Activated CD4-positive, CD25-positive, alpha-beta regulatory T cell treated with anti-CD3 and anti-CD28 coated beads, Interleukin-2, amount 50 U/mL, for 24 hours (primary cell): ENCODE measurements at regions not wholly inside any gene's neighbourhood (a gene's known extent, or its start where the extent isn't known, plus 50 kb on each side); places are given as distances from the start of the nearest gene placed in this dataset.
"Not testable (repeated sequence)": the region's sequence is repeated elsewhere in the genome, so short reads cannot be mapped to it uniquely, and the experiment has no call there.

Source experiments
- ATAC-seq, 2 donors: fragments of 150-1000 bp; cut with Tn5 transposase; one replicate each; pipeline ENCODE4 v1.10.0; 2021; ENCODE audit warnings: mild to moderate bottlenecking in 1 of 2, moderate library complexity in 1 of 2

DNA sequence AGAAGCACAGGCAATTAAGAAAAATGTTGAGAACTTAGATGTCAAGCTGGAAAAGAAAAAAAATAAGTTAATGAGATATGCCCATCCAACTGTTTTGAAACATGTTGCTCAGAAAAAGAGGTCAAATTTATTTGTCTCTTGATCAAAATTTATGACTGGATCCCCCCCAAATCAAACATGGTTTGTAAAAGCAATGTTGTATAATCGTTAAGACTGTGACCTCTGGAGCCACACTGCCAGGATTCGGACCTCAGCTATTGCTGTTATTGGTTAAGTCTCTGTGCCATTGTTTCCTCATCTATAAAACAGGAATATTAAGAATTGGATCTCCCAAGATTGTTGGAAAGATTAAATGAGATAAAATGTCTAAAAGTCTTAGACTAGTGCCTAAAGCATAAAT is 51.9 kb upstream of the LRRK2 start:
- ATAC-seq = no peak

- ATAC-seq = no peak
Measured at GRCh38 chr12:40171501-40171900, 53.3 kb upstream of the LRRK2 start.

GRCh38 chr12:40171066-40171465 is 53.7 kb upstream of the LRRK2 start:
- ATAC-seq = no peak

DNA sequence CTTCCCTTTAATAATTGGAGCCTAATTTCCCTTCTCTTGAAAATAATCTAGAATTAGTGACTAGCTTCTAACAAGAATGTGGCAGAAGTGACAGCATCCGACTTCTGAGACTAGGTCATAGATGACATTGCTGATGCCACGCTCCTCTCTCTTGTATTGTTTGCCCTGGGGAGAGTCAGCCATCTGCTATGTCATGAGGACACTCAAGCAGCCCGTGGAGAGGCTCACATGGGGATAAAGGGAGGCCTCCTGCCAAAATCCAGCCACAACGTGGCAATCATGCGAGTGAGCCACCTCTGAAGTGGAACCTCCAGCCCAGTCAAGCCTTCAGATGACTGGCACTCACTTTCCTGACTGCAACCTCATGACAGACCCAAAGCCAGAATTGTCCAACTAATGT is 54.2 kb upstream of the LRRK2 start:
- no peak for ATAC-seq

- peak; percentile 67 to 72 for ATAC-seq
Measured at GRCh38 chr12:40168868-40169267, 55.9 kb upstream of the LRRK2 start.

DNA sequence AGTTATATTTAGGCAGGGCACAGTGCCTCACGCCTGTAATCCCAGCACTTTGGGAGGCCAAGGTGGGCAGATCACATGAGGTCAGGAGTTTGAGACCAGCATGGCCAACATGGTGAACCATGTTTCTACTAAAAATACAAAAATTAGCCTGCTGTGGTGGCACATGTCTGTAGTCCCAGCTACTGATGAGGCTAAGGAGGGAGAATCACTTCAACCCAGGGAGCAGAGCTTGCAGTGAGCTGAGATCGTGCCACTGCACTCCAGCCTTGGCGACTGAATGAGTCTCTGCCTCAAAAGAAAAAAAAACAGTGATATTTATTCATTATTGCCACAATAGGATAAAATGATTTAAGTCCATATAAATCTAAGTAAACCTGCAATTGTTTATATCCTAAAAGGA is 56.4 kb upstream of the LRRK2 start:
- not testable (repeated sequence) for ATAC-seq

DNA sequence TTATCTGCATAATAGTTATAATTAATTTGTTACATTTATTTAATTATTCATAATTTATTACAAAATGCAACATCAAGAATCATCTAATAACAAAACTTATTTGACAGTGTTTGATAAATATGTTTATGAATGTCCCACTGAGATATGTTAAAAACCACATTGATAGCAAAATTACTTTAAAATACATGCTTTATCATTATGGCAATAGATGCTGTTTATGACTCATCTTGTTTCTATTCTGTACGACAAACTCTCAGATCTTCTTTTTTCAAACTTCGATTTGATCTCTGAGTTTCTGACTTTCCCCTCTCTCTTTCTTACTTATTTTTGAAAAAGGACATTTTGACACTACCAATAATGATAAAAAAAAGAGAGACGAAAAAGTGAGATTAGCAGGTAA is 56.8 kb upstream of the LRRK2 start:
- ATAC-seq = no peak

GRCh38 chr12:40165179-40165578 is 59.3 kb upstream of the SLC2A13 start:
- ATAC-seq = no peak

- ATAC-seq = no peak
Measured at GRCh38 chr12:40164034-40164433, 58.2 kb upstream of the SLC2A13 start.

- ATAC-seq = no peak
Measured at GRCh38 chr12:40162033-40162432, 56.2 kb upstream of the SLC2A13 start.

DNA sequence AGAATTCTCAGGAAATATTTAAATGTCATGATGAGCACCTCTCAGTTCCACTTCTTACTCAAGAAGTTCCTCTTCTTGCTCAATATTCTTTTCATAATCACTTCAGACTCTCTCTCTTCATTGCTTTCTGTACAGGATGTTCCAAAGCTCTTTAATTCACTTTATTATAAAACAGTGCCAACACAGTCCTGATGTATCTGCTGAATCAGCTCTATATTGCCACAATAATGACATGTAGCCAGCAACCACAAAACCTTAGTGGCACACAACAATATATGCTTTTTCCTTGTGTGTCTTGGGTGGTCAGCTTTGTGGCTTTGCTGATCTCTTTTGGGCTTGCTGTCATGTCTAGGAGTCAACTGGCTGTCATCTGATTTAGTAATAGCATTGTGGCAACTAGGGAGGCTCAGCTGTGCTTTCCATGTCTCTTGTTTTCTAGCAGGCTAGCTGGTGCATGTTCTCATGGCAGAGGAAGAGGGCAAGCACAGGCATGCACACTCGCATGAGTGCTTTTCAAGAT is 52.8 kb upstream of the SLC2A13 start:
- peak in 1 of 2 donors; percentile 20 for ATAC-seq

- no peak for ATAC-seq
Measured at GRCh38 chr12:40157336-40157735, 51.5 kb upstream of the SLC2A13 start.

- no peak for ATAC-seq
Measured at GRCh38 chr12:40156021-40156764, 50.3 kb upstream of the SLC2A13 start.
